Eye (tissue), 1 donor: ENCODE measurements at regions not wholly inside any gene's neighbourhood (a gene's known extent, or its start where the extent isn't known, plus 50 kb on each side); places are given as distances from the start of the nearest gene placed in this dataset.
"Not testable (repeated sequence)": the region's sequence is repeated elsewhere in the genome, so short reads cannot be mapped to it uniquely, and the experiment has no call there.

Source experiments
- DNase-seq: peaks from one replicate; pipeline ENCODE4 v3.0.0-alpha.2; 2015

- peak; percentile 71 for DNase-seq
Measured at GRCh38 chr9:90124961-90125360, 517.7 kb downstream of the DIRAS2 start.

DNA sequence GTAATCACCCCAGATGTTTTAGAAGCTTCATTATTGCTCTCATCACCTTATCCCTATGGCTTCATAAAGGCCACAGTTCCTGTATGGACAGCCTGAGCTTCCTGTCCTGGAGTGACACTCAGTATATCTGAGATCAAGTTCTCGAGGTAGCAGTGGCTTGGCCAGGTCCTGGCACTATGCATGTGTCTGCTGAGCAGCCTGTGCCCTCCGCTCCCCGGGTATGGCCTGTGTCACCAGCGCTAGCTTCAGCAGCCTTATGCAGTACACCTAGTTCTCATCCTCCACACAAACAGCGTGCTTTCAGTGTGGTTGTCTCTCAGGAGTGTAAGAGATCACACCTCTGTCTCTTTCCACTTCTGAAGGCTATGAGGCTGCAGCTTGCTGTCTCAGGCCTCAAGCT, 514.7 kb downstream of the DIRAS2 start:
- DNase-seq, result no peak

GRCh38 chr9:90128587-90129190, 513.9 kb downstream of the DIRAS2 start:
- no peak for DNase-seq

GRCh38 chr9:90129446-90129845, 513.2 kb downstream of the DIRAS2 start:
- DNase-seq, result no peak

DNA sequence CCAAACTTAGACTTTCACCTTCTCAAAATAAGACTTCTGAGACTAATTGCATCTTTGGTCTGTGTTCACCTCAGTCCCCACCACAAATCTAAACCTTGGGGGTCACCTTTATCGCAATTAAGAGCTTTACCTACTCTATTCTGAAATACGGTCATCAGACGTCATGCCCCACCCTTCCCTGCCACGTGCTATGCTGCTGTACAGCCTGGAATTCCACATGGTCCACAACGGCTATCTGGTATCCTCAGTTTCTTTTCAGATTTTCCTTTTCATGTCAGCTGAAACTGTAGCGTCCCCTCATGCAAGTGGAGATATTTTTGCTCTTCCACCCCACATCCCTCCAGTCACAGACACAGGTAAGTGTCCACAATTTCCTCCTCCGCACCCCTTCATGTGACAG, 511.1 kb downstream of the DIRAS2 start:
- no peak for DNase-seq

DNA sequence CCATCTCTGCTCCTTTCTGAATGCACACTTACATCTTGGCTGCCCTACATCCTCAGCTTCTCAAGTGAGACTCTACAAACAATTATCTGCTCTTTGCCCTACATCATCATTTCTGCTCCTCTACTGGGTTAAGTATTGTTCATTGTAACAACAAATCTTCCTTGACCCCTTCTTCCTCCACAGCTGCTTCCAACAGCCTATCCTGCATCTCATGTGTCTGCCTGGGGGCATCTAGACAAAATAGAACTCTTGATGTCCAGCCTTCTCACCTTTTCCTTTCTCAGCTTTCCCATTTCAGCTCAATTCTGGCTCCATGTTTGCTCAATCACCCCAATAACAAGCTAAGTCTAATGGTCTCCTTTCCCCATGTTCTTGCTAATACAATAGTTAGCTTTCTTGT, 509.8 kb downstream of the DIRAS2 start:
- DNase-seq, result no peak

DNA sequence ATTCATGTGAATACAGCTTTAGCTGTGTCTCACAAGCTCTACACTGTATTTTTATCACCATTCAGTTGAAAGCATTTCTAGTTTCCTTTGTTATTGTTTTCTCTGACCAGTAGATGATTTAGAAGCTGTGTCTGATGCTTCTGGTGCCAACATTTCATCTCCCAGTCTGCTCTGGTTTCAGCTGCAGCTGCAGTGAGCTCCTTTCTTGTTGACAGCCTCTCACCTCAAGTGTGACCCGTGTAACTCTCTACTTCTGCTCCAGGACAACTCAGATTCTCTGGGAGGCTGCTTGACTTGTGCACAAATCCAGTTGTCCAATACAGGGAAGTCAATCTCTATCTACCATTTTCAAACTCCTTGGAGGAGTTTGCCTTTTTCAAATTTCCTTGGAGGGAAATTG, 504.8 kb downstream of the DIRAS2 start:
- no peak for DNase-seq

GRCh38 chr9:90140131-90140818, 502.3 kb downstream of the DIRAS2 start:
- DNase-seq, result no peak

DNA sequence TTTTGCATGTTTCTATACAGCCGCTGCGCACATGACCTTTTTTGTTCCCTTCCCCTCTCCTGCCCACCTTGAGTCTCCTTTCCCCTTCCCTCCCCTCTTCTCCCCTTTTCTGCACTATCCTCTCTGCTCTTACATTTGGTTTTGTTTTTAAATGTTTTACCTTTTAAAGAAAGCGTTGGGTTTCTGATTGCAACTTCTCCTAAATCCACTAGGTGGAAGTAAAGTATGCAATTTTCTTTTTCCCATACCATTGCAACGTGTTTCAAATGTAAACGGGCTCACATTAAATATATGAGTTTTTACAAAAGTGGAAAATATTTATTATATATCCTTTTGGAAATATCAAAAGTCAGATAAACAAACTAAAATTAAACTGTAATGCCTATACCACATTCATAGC, 500.9 kb downstream of the DIRAS2 start:
- peak; percentile 60 for DNase-seq

GRCh38 chr9:90142580-90142979, 500.0 kb downstream of the DIRAS2 start:
- DNase-seq, result peak; percentile 86

DNA sequence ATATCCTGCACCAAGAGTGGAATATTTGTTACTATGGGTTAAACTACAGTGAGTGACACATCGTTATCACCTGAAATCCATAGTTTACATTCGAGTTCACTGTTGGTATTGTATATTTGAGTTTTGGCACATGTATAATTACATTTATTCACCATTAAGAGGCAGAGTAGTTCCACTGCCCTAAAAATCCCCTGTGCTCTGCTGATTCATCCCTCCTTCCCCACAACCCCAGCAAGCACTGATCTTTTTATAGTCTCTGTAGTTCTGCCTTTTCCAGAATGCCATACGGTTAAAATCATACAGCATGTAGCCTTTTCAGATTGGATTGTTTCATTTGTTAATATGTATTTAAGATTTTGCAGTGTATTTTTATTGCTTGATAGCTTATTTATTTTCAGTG, 495.2 kb downstream of the DIRAS2 start:
- no peak for DNase-seq

GRCh38 chr9:90156318-90156717, 486.3 kb downstream of the DIRAS2 start:
- no peak for DNase-seq

GRCh38 chr9:90162326-90162725, 480.3 kb downstream of the DIRAS2 start:
- DNase-seq, result no peak

- DNase-seq, result no peak
Measured at GRCh38 chr9:90162819-90163218, 479.8 kb downstream of the DIRAS2 start.

DNA sequence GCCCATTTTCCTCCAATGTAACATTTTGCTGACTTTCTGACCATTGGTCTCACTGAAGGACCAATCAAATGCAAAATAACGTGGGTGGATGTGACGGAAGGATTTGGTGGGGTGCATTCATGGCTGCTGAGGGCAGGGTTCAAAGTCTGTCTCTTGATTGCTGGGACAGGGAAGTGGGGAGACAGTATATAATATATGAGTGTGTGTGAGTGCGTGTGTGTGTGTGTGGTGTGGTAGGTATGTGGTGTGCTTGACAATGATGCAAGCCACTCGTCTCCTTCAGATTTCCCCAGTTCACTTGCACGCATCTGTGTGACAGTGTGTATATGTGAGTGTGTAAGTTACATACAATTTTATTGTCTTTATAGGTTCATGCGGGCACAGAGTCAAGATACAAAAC, 477.3 kb downstream of the DIRAS2 start:
- no peak for DNase-seq

DNA sequence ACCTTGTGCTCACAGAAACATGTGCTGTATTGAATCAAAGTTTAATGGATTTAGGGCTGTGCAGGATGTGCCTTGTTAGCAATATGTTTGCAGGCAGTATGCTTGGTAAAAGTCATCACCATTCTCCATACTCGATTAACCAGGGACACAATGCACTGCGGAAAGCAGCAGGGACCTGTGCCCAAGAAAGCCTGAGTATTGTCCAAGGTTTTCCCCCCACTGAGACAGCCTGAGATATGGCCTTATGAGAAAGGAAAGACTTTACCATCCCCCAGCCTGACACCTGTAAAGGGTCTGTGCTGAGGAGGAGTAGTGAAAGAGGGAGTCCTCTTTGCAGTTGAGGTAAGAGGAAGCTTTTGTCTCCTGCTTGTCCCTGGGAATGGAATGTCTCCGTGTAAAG, 476.2 kb downstream of the DIRAS2 start:
- DNase-seq, result not testable (repeated sequence)

DNA sequence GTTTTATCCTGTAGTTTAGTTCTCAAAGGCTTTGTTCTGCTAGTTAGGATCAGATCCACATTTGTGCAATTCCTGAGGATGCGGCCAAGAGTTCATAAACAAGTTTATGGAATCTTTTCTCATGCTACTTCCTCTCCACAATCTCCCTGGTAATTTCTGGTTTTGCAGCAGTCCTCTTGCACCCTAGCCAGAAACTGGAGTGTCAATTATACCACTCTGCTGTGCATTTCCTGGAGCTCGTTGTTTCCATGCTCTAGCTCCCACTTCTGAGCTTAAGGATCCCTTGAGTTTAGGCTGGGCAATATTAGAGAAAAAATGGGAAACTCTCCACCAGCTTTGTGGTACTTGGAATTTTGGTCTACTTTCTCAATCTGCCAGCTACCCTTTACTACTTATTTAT, 474.7 kb downstream of the DIRAS2 start:
- DNase-seq, result no peak

- no peak for DNase-seq
Measured at GRCh38 chr9:90169490-90169889, 473.1 kb downstream of the DIRAS2 start.

DNA sequence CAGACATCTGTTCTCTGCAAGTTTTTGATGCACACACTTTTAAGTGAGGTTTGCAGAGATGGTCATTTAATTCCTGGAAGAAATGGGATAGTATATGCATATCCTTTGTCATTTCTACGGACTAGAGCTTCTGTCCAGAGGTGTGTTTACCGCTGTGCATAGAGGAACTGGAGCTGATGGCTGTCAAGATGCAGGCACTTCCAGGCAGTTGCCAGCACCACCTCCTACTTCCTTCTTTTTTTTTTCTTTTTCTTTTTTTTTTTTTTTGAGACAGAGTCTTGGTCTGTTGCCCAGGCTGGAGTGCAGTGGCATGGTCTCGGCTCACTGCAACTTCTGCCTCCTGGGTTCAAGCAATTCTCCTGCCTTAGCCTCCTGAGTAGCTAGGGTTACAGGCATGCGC, 468.7 kb downstream of the DIRAS2 start:
- not testable (repeated sequence) for DNase-seq

DNA sequence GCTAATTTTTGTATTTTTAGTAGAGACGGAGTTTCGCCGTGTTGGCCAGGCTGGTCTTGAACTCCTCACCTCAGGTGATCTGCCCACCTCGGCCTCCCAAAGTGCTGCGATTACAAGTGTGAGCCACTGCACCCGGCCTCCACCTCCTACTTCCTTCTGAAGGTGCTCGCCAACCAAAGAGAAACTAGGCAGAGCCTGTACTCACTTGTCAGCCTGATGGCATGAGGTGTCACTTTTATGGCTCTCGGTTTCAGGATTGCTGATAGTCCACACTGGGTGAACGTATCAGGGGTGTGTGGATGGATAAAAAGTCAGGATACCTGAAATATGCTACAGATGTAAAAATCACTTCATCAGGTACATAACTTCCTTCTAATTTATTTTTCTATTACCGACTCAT, 468.3 kb downstream of the DIRAS2 start:
- DNase-seq, result not testable (repeated sequence)

- no peak for DNase-seq
Measured at GRCh38 chr9:90175257-90175656, 467.4 kb downstream of the DIRAS2 start.

- DNase-seq, result no peak
Measured at GRCh38 chr9:90175865-90176264, 466.8 kb downstream of the DIRAS2 start.

DNA sequence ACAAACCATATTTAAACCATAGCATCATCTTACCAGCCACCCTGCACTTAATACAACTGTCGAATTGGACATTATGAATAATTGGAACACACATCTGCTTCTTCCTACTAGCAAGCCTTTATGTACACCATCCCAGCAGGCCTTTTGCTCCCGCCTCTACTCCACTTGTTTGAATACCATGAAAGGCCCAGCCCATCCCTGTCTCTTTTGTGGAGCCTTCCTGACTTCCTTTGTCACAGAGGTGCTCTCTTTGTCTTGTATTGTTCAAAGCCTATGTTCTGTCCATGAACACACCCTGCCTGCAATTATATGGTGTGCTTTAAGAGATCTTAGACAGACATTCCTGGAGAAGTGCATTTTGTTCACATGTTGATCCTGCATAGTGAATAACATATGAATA, 465.7 kb downstream of the DIRAS2 start:
- DNase-seq, result no peak

- DNase-seq, result no peak
Measured at GRCh38 chr9:90180381-90180780, 462.2 kb downstream of the DIRAS2 start.

GRCh38 chr9:90188656-90189055, 454.0 kb downstream of the DIRAS2 start:
- no peak for DNase-seq
